ENCODE measurements at regions not wholly inside any gene's neighbourhood (a gene's known extent, or its start where the extent isn't known, plus 50 kb on each side); places are given as distances from the start of the nearest gene placed in this dataset.

- Mint-ChIP-seq H3K4me1 (ENCODE audit: low read depth) (no peaks in the 10 kb centered on the region), H3K36me3 (ENCODE audit: low read depth) (no peaks in the 10 kb centered on the region), H3K27ac (no peak overlapping the region), H3K27me3 (peaks cover 10% of the 10 kb centered on the region), H3K9me3 (no peaks in the 10 kb centered on the region), H3K4me3 (no peak overlapping the region)
Observed at GRCh38 chr6:170025935-170026750, 264.7 kb downstream of the DLL1 start.

- Mint-ChIP-seq H3K9me3 (no peaks in the 10 kb centered on the region), H3K27ac (no peak overlapping the region), H3K27me3 (peaks cover 10% of the 10 kb centered on the region), H3K4me3 (no peak overlapping the region), H3K4me1 (ENCODE audit: low read depth) (no peaks in the 10 kb centered on the region), H3K36me3 (ENCODE audit: low read depth) (no peaks in the 10 kb centered on the region)
Observed at GRCh38 chr6:170025341-170025911, 265.5 kb downstream of the DLL1 start.

GRCh38 chr6:170024940-170025339 lies 265.9 kb downstream of the DLL1 start:
- no peaks in the 10 kb centered on the region for H3K4me1 Mint-ChIP-seq (ENCODE audit: low read depth)
- H3K27me3 Mint-ChIP-seq = peaks cover 10% of the 10 kb centered on the region
- H3K9me3 Mint-ChIP-seq = no peaks in the 10 kb centered on the region
- H3K36me3 Mint-ChIP-seq (ENCODE audit: low read depth) = no peaks in the 10 kb centered on the region
- no peak overlapping the region for H3K27ac Mint-ChIP-seq
- no peak overlapping the region for H3K4me3 Mint-ChIP-seq

GRCh38 chr6:170023620-170024521 lies 267.0 kb downstream of the DLL1 start:
- H3K27ac Mint-ChIP-seq = no peak overlapping the region
- no peak overlapping the region for H3K4me3 Mint-ChIP-seq
- H3K4me1 Mint-ChIP-seq (ENCODE audit: low read depth) = no peaks in the 10 kb centered on the region

GRCh38 chr6:170022827-170023619 lies 267.9 kb downstream of the DLL1 start:
- no peaks in the 10 kb centered on the region for H3K9me3 Mint-ChIP-seq
- H3K36me3 Mint-ChIP-seq (ENCODE audit: low read depth) = no peaks in the 10 kb centered on the region
- H3K4me3 Mint-ChIP-seq = no peak overlapping the region
- H3K27me3 Mint-ChIP-seq = peaks cover 10% of the 10 kb centered on the region
- H3K4me1 Mint-ChIP-seq (ENCODE audit: low read depth) = no peaks in the 10 kb centered on the region
- no peak overlapping the region for H3K27ac Mint-ChIP-seq

More at GRCh38 chr6:170023620-170024521, 267.0 kb downstream of the DLL1 start:
- Mint-ChIP-seq H3K36me3 (ENCODE audit: low read depth) (no peaks in the 10 kb centered on the region), H3K9me3 (no peaks in the 10 kb centered on the region), H3K27me3 (peaks cover 10% of the 10 kb centered on the region)

GRCh38 chr6:170022291-170022722 lies 268.6 kb downstream of the DLL1 start:
- Mint-ChIP-seq H3K27ac (no peak overlapping the region), H3K36me3 (ENCODE audit: low read depth) (no peaks in the 10 kb centered on the region), H3K9me3 (no peaks in the 10 kb centered on the region), H3K27me3 (peaks cover 14% of the 10 kb centered on the region), H3K4me3 (no peak overlapping the region), H3K4me1 (ENCODE audit: low read depth) (no peaks in the 10 kb centered on the region)

GRCh38 chr6:170021579-170021978 lies 269.3 kb downstream of the DLL1 start:
- no peak overlapping the region for H3K4me3 Mint-ChIP-seq
- no peaks in the 10 kb centered on the region for H3K36me3 Mint-ChIP-seq (ENCODE audit: low read depth)
- H3K4me1 Mint-ChIP-seq (ENCODE audit: low read depth) = no peaks in the 10 kb centered on the region

GRCh38 chr6:170019818-170020583 lies 268.6 kb downstream of the ERMARD start:
- Mint-ChIP-seq H3K27ac (no peak overlapping the region), H3K27me3 (peaks cover 26% of the 10 kb centered on the region), H3K36me3 (ENCODE audit: low read depth) (no peaks in the 10 kb centered on the region), H3K9me3 (no peaks in the 10 kb centered on the region), H3K4me3 (no peak overlapping the region), H3K4me1 (ENCODE audit: low read depth) (no peaks in the 10 kb centered on the region)

More at GRCh38 chr6:170021579-170021978, 269.3 kb downstream of the DLL1 start:
- no peaks in the 10 kb centered on the region for H3K9me3 Mint-ChIP-seq
- no peak overlapping the region for H3K27ac Mint-ChIP-seq
- peaks cover 19% of the 10 kb centered on the region for H3K27me3 Mint-ChIP-seq

- Mint-ChIP-seq H3K9me3 (no peaks in the 10 kb centered on the region), H3K4me3 (no peak overlapping the region), H3K36me3 (ENCODE audit: low read depth) (no peaks in the 10 kb centered on the region), H3K27ac (no peak overlapping the region), H3K4me1 (ENCODE audit: low read depth) (no peaks in the 10 kb centered on the region), H3K27me3 (peaks cover 33% of the 10 kb centered on the region)
Observed at GRCh38 chr6:170018936-170019817, 267.8 kb downstream of the ERMARD start.

- no peak overlapping the region for H3K4me3 Mint-ChIP-seq
- no peak overlapping the region for H3K27ac Mint-ChIP-seq
- no peaks in the 10 kb centered on the region for H3K4me1 Mint-ChIP-seq (ENCODE audit: low read depth)
- peaks cover 39% of the 10 kb centered on the region for H3K27me3 Mint-ChIP-seq
- H3K9me3 Mint-ChIP-seq = no peaks in the 10 kb centered on the region
- no peaks in the 10 kb centered on the region for H3K36me3 Mint-ChIP-seq (ENCODE audit: low read depth)
Observed at GRCh38 chr6:170018422-170018935, 267.1 kb downstream of the ERMARD start.

GRCh38 chr6:170017603-170018320 lies 266.3 kb downstream of the ERMARD start:
- H3K4me1 Mint-ChIP-seq (ENCODE audit: low read depth) = no peaks in the 10 kb centered on the region
- peaks cover 44% of the 10 kb centered on the region for H3K27me3 Mint-ChIP-seq
- no peaks in the 10 kb centered on the region for H3K36me3 Mint-ChIP-seq (ENCODE audit: low read depth)
- no peaks in the 10 kb centered on the region for H3K9me3 Mint-ChIP-seq
- no peak overlapping the region for H3K27ac Mint-ChIP-seq
- H3K4me3 Mint-ChIP-seq = no peak overlapping the region

GRCh38 chr6:170013815-170014214 lies 262.4 kb downstream of the ERMARD start:
- Mint-ChIP-seq H3K36me3 (ENCODE audit: low read depth) (no peaks in the 10 kb centered on the region), H3K27me3 (peaks cover 40% of the 10 kb centered on the region), H3K9me3 (no peaks in the 10 kb centered on the region), H3K27ac (no peak overlapping the region), H3K4me1 (ENCODE audit: low read depth) (no peaks in the 10 kb centered on the region), H3K4me3 (no peak overlapping the region)
